ENCODE measurements at regions not wholly inside any gene's neighbourhood (a gene's known extent, or its start where the extent isn't known, plus 50 kb on each side); places are given as distances from the start of the nearest gene placed in this dataset.

DNA sequence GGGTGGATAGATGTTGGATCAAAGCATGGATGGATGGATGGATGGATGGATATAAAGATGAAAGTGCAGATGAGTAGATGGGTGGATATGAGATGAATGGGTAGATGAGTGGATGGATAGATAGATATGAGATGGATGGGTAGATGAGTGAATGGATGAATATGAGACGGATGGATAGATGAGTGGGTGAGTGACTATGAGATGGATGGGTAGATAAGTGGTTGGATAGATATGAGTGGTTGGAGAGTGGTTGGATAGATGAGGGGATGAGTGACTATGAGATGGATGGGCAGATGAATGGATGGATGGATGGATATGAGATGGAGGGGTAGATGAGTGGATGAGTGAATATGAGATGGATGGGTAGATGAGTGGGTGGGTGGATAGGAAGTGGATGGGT, 204.6 kb upstream of the TLE3 start:
- Histone ChIP-seq H3K27me3 (ENCODE audit: control insufficient read depth in 2 of 2, insufficient read depth in 2 of 2, low read length in 2 of 2) (peaks cover 0 to 2% of the 10 kb centered on the region in 2 experiments; a peak in 1 of 5 replicates), H3K36me3 (ENCODE audit: control insufficient read depth, insufficient read depth, low read length) (no peaks in the 10 kb centered on the region), H3K9me1 (ENCODE audit: control insufficient read depth, insufficient read depth, low read length) (no peaks in the 10 kb centered on the region), H4K20me1 (replicated peaks; ENCODE audit: control insufficient read depth, insufficient read depth, low read length) (no peaks in the 10 kb centered on the region; the same call in 1 of the 2 replicates), H3K27ac (ENCODE audit: extremely low read depth, low read depth, low read length) (no peak overlapping the region), H3K79me2 (ENCODE audit: control insufficient read depth, insufficient read depth, low read length) (no peaks in the 10 kb centered on the region), H3K4me3 (no peak overlapping the region), H3K9me3 (replicated peaks; ENCODE audit: control insufficient read depth, insufficient read depth, low read depth, low read length) (no peaks in the 10 kb centered on the region), H3K4me2 (ENCODE audit: insufficient read depth, low read length) (no peak overlapping the region), H3K4me1 (replicated peaks in 1 of 2; ENCODE audit: control insufficient read depth in 2 of 2, insufficient read depth in 2 of 2, low read length in 2 of 2) (no peaks in the 10 kb centered on the region), H3K9ac (ENCODE audit: insufficient read depth in 1 of 2, low read depth in 2 of 2, low read length in 2 of 2) (no peak overlapping the region), H2AFZ (ENCODE audit: low read depth, low read length) (no peak overlapping the region)
- BruUV-seq (replicated peaks), result no TSS peak
- DNase-seq (ENCODE audit: extremely low read depth in 1 of 4, low spot score in 3 of 4), result no peak
- FAIRE-seq, result no peak
- intact Hi-C loops (cut with micrococcal nuclease) (no loop called here), in situ Hi-C loops (cut with MboI) (no loop called here)
- POLR2A ChIA-PET, result interaction anchor here (0.8 to 1.0 kb wide), 2 partner anchors 52 to 147 kb away, joined by 4 read pairs; no protein-coding TSS in a partner anchor
- ATAC-seq, result no peak
- CTCF ChIA-PET (ENCODE audit: low intra/inter-chr PET ratio), result no interaction called here
- WGBS (ENCODE audit: insufficient coverage, low coverage, missing lambda C conversion rate), result 5% methylated on average over 1 of the region's 1 CpG
- no peak for TF ChIP-seq MAFK (IDR thresholded peaks at IDR 0.05; ENCODE audit: low read length)
- no peak for TF ChIP-seq TCF7 (IDR thresholded peaks at IDR 0.05; ENCODE audit: borderline replicate concordance)
- no peak for TF ChIP-seq HNRNPLL (IDR thresholded peaks at IDR 0.05; ENCODE audit: low read depth, low read length, poor library complexity, severe bottlenecking)
- TF ChIP-seq CREBBP (IDR thresholded peaks at IDR 0.05; ENCODE audit: low read depth, low read length), result peak; percentile 13
- no peak for TF ChIP-seq ZNF175 (CRISPR knock-in tag; IDR thresholded peaks at IDR 0.05; ENCODE audit: low read depth)
- TF ChIP-seq NFIC (IDR thresholded peaks at IDR 0.05), result no peak
- no peak for TF ChIP-seq HDAC2 (IDR thresholded peaks at IDR 0.05)
- TF ChIP-seq ZSCAN32 (CRISPR knock-in tag; IDR thresholded peaks at IDR 0.05), result no peak

DNA sequence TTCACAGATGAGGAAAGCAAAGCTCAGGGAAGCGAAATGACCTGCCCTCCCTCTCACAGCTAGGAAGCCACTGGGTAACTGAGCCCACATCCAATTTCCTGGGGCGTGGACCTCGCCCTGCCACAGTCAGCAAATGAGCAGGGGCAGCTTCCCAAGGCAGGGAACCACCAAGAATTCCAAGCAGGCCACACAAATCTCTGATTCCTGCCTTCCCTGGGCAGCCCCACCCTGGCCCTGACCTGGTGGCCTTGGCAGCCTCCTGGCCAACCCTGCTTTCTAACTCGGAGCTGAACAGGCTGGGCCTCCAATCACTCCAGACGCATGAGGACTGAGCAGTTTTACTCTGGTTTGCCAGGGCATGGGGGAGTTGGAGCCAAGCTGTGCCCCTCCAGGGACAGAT, 203.7 kb upstream of the TLE3 start:
- Histone ChIP-seq H3K4me3 (no peak overlapping the region), H3K9me1 (ENCODE audit: control insufficient read depth, insufficient read depth, low read length) (no peaks in the 10 kb centered on the region), H3K79me2 (ENCODE audit: control insufficient read depth, insufficient read depth, low read length) (no peaks in the 10 kb centered on the region), H3K27me3 (ENCODE audit: control insufficient read depth in 2 of 2, insufficient read depth in 2 of 2, low read length in 2 of 2) (no peaks in the 10 kb centered on the region; a peak in 1 of 5 replicates), H3K4me2 (ENCODE audit: insufficient read depth, low read length) (no peak overlapping the region), H2AFZ (ENCODE audit: low read depth, low read length) (no peak overlapping the region), H3K4me1 (replicated peaks in 1 of 2; ENCODE audit: control insufficient read depth in 2 of 2, insufficient read depth in 2 of 2, low read length in 2 of 2) (no peaks in the 10 kb centered on the region), H3K36me3 (ENCODE audit: control insufficient read depth, insufficient read depth, low read length) (no peaks in the 10 kb centered on the region), H3K27ac (ENCODE audit: extremely low read depth, low read depth, low read length) (no peak overlapping the region), H3K9me3 (replicated peaks; ENCODE audit: control insufficient read depth, insufficient read depth, low read depth, low read length) (no peaks in the 10 kb centered on the region), H3K9ac (ENCODE audit: insufficient read depth in 1 of 2, low read depth in 2 of 2, low read length in 2 of 2) (no peak overlapping the region), H4K20me1 (replicated peaks; ENCODE audit: control insufficient read depth, insufficient read depth, low read length) (no peaks in the 10 kb centered on the region; the same call in 1 of the 2 replicates)
- ChIA-PET CTCF (ENCODE audit: low intra/inter-chr PET ratio) (no interaction called here), POLR2A (interaction anchor here (0.8 to 1.0 kb wide), 4 partner anchors 9 to 146 kb away, joined by 3 to 4 read pairs (median 4); no protein-coding TSS in a partner anchor)
- DNase-seq (ENCODE audit: extremely low read depth in 1 of 4, low spot score in 3 of 4), result no peak
- FAIRE-seq, result no peak
- intact Hi-C loops (cut with micrococcal nuclease) (no loop called here), in situ Hi-C loops (cut with MboI) (no loop called here)
- WGBS (ENCODE audit: insufficient coverage, low coverage, missing lambda C conversion rate), result 3% methylated on average over 5 of the region's 5 CpGs
- TF ChIP-seq, protein P1, sequence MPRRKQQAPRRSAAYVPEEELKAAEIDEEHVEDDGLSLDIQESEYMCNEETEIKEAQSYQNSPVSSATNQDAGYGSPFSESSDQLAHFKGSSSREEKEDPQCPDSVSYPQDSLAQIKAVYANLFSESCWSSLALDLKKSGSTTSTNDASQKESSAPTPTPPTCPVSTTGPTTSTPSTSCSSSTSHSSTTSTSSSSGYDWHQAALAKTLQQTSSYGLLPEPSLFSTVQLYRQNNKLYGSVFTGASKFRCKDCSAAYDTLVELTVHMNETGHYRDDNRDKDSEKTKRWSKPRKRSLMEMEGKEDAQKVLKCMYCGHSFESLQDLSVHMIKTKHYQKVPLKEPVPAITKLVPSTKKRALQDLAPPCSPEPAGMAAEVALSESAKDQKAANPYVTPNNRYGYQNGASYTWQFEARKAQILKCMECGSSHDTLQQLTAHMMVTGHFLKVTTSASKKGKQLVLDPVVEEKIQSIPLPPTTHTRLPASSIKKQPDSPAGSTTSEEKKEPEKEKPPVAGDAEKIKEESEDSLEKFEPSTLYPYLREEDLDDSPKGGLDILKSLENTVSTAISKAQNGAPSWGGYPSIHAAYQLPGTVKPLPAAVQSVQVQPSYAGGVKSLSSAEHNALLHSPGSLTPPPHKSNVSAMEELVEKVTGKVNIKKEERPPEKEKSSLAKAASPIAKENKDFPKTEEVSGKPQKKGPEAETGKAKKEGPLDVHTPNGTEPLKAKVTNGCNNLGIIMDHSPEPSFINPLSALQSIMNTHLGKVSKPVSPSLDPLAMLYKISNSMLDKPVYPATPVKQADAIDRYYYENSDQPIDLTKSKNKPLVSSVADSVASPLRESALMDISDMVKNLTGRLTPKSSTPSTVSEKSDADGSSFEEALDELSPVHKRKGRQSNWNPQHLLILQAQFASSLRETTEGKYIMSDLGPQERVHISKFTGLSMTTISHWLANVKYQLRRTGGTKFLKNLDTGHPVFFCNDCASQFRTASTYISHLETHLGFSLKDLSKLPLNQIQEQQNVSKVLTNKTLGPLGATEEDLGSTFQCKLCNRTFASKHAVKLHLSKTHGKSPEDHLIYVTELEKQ (CRISPR knock-in tag; IDR thresholded peaks at IDR 0.05), result no peak
- no peak for TF ChIP-seq SIRT6 (IDR thresholded peaks at IDR 0.05; ENCODE audit: low read depth, low read length)
- no peak for TF ChIP-seq PTTG1 (tag; IDR thresholded peaks at IDR 0.05; ENCODE audit: low read depth)
- TF ChIP-seq HLTF (IDR thresholded peaks at IDR 0.05), result no peak
- TF ChIP-seq ZNF140 (CRISPR knock-in tag; IDR thresholded peaks at IDR 0.05), result no peak
- no peak for TF ChIP-seq PYGO2 (tag; IDR thresholded peaks at IDR 0.05)
- no peak for ATAC-seq
- BruUV-seq (replicated peaks), result no TSS peak
